ENCODE measurements at regions not wholly inside any gene's neighbourhood (a gene's known extent, or its start where the extent isn't known, plus 50 kb on each side); places are given as distances from the start of the nearest gene placed in this dataset.
"Not testable (repeated sequence)": the region's sequence is repeated elsewhere in the genome, so short reads cannot be mapped to it uniquely, and the experiment has no call there.

DNA sequence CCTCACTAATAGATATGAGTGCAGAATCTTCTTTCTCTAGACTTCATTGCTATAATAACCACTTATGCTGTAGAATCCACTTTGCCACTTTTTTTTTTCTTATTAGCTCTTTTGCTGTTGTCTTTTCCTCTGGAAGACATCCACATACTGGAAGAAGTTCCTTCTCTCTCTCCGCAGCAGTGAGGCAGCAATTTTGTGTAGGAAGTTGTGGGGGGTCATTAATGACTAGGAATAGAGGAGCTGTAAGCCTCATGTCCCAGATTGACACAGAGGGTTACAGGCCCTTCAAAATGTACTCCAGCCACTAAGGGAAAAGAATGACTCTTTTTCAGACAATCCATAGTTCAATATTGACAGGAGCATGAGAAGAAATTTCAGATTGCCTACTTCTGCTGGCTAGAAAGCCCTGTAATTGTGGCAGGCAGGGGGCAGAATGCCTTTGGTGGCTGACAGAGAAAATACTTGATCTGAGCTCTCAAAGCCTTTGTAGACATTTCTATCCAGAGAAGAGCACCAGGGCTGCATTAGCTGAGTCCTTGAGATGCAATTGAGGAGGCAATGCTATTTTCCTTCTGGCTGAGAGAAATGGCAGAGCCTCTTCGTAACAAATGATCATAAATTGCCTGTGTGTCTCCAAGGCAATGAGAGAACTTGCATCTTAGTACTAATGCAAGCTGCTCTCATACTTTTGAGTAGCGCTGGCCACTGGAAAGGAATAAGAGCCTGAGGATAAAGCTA lies 856.2 kb downstream of the STIM2 start:
- DNase-seq = peak in 4 of 56 donors; percentile 2 to 24 (median 4)

DNA sequence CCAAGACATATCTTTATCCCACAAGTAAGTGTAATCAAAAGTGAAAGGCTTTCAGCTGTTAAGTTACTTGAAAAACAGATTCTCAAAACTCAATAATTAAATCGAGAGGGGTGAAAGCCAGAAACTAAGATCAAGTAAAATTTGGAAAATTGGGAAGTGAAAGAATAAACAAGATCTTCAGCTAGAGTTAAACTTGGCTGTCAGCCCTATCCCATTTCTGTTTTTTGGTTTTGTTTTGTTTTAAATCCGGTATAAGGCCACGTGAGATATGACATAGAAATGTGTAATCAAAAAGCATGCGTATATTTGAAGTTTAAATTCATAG lies 856.8 kb downstream of the STIM2 start:
- no peak for DNase-seq

DNA sequence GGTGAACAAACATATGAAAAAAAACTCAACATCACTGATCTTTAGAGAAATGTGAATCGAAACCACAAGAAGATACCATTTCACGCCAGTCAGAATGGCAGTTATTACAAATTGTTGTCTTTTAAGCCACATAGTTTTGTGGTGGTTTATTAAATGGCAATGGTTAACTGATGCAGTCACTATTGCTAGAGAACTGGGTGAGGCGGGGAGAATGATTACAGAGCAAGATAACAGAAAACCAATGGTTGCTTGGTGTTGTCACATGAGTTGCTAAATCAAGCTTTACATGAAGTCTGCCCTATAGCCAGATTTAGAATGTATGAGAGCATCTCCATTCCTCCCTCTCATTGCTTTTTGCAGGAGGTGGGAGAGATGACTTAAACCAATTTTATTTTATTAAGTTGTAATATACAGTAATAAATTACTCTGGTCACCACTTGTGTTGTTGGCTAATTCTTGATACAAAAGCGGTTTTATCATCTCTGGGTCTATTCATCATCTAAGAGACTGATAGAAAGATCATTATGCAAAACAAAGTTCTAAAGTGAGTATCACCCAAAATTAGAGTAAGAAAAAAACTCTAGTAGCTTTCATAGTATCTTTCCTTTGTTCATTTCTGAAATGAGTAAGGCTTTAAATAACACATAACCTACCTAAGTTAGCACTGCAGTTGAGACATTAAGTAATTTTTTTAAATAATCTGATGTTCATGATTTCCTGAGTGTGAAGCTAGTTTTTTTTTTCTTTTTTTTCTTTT lies 859.5 kb downstream of the STIM2 start:
- DNase-seq = no peak

DNA sequence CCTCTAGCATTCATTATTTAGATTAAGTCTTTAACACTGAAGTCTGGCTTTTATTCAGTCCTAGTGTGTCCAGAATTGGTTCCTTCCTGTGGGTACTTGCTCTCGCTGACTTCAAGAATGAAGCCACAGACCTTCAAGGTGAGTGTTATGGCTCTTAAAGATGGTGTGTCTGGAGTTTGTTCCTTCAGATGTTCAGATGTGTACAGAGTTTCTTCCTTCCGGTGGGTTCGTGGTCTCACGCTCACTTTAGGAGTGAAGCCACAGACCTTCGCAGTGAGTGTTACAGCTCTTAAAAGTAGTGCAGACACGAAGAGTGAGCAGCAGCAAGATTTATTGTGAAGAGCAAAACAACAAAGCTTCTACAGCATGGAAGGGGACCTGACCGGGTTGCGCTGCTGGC lies 860.6 kb downstream of the STIM2 start:
- no peak for DNase-seq

DNA sequence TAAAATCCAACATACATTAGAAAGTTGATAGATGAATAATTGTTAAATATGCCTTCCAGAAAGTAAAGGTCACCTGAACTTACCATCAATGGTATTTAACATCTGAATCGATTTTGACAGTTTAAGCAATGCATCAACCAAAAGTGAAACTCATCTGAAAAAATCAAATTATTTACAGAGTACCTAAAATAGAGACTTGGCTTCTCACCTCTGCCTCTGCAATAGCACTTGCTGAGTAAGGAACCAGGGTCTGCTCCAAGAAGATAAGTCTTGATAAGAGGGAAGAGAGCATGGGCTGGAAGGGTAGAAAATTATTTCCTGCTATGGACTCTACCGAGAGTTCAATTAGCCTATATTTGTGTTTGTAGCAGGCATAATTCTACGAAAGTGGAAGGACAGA lies 868.3 kb downstream of the STIM2 start:
- no peak for DNase-seq

DNA sequence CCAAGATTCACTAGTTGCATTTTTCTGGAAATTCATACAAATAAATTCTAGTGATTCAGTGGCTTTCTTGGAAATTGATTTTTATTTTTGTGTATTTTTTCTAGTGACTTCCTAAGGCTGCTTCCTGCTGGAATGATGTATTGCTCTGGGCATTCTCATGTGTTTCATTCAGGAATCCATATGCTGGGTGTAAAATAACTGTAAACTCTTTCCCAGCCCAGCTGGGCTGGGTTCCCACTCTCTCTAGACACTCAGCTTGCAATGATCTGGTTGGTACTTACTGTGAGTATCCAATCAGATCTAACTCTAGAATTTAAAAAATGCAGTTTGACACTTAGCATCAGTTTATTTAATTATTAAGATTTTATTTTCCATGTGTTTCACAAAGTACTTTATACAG lies 882.2 kb downstream of the STIM2 start:
- DNase-seq = no peak

DNA sequence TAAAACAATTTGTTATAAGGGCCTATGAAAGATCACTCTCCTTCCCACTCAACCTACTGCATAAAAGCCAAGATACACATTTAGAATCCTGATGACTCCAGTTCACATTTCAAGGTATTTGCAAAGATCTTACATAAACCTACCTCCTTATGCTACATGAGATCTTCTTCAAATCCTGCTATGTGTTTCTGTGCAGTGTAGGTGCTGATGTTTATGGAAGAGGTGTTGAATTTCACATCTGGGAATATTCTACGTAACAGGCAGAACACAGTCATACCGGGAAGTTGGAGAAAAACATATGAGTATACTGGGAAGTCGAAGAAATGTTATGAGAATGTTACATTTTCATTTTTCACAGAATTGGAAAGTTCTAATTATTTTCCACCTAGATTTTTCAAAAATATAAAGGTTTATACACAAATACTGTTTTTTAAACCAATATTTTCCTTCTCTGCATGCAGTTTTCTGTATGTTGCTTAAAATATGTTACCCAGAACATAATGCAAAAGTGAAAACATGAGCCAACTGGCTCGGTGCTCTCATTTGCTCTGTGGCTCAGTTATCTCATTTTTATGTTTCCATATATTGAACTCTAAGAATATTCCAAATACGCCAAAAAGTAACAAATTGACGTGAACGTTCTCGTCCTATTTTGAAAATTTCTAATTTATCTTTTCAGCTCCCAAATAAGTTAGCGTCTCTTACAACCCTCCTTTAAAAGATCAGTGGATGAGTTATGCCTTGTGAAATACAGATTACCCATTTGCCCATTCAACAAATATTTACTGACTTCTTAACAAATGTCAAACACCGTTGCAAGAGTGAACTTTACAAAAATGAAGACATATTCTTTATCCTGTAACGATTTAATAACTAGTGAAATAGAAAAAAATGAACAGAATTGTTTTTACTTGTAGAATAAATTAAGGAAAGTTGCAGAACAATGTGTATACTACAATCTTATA lies 899.3 kb downstream of the STIM2 start:
- no peak for DNase-seq

DNA sequence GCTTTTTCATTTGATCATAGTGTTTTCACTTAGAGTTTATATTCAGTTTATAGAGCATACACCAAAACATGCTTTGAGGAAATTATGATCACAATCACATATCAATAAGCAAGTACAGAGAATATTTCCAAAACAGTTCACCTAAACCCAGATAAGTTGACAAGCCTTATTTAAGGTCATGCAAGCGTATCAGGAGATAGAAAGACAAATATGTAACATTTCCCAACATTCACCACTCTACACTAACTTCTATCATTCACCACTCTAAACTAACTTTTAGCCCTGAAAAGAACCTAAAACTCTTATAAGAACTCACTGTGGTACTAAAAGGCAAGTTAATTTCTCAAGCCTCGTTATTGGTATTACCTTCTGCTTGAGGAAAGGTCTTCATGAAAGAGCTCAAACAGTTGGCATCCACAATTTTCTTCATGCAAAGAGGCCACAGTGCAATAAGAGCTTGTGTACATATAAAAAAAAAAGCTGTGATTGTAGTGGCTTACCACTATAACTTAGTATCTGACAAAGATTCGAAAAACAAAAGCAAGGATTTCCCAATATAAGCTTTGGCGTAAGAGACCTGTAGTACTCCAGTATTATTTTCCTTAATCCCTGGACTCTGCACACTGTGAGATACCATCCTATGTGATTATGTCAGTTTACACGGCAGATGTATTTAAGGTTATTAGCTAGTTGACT lies 903.3 kb downstream of the STIM2 start:
- no peak for DNase-seq

DNA sequence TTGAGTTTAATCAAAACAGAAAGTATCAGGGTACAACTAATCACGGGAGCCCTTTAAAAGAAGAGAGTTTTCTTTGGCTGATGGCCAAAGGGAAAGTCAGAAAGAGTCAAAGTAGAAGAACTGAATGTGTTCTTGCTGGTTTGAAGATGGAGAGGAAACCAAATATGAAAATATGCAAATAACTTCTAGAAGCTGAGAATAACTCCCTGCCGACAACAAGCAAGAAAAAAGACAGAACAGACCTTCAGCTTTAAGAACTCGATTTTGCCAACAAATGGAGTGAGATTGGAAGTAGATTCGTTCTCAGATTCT lies 903.8 kb downstream of the STIM2 start:
- no peak for DNase-seq

DNA sequence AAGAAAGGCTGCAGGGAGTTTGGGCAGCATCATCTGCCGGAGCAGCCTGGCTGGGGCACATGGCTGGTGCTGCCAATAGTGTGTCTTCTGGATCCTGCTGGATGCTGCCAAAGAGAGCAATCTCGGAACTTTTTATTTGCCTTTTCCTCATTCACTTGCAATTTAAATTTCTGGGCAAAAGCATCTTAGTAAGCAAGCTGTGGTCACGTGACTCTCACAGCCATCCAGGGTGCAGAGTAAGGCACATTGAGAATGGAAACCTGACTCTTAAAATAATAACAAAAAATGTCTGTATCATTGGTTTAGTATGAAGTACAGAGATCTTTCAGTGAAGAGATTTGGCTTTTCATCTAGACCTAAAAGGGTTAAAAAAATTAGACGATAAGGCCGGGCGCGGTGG lies 910.3 kb downstream of the STIM2 start:
- DNase-seq = no peak

DNA sequence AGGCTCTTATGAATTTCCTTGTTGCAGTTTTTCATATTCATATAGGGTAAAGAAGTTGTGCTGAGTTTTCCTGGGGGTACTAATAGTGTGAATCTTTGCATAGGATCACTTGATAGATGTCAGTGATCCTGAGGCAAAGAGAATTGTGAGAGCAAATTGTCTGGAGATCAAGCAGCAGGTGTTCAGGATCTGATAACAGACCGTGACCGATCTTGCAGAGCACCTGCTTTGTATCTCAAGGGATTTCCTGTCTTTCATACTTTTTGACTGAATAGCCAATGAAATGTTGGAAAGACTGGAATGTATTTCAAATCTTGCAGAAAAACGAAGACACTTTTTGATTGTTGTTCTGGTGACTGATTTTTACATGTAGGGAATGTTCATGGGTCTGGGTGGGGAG lies 914.5 kb downstream of the STIM2 start:
- no peak for DNase-seq

DNA sequence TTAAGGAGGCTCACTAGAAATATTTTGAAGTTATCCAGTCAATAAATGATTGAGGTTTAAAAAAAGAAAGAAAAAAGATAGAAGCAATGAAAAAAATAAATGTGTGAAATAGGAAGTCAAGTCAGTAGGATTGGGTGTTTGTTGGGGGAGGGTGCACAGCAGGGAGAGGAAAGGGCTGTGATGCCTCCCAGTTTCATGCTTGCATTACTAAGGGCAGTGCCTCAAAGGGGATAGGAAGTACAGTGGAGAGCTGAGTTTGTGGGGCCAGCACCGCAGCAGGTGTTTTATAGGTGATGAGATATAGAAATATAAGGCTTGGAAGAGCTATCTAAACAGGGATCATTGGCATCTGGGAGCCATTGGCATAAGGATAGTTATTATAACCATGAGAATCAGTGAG lies 919.2 kb downstream of the STIM2 start:
- no peak for DNase-seq

DNA sequence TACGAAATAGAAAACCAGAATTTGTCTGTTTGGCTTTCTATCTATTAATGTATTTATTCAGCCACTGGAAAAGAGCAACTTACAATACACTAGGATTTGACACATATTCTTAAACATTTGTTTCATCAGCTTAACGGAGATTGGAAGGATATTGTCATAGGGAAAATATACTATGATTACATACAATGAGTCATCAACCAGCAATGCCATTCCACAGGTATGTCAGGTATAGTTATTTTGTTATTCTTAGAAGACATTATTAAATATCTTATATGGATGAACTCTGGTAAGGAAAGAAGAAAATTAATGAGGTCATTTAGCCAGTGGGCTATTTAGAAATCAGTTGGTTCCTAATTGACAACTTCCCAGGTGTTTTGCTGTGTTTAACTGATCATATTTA lies 926.6 kb downstream of the STIM2 start:
- DNase-seq = no peak

DNA sequence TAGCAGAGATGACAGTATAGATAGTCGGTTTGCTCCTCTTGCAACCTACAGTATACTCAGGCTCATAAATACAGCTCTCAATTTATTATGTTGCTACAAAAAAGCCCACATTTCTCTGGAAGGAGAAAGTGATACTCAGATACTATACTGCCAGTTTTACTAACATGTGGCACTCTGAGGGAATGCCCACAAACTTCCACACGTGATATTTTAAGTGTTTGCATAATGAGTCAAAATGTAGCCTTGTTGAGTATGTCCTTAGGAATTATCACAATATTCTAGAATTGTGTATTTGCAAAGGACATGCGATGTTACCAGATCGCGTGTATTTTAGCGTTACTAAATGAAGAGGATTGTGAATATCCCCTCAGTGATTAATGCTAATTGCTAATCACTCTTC lies 929.1 kb downstream of the STIM2 start:
- no peak for DNase-seq

DNA sequence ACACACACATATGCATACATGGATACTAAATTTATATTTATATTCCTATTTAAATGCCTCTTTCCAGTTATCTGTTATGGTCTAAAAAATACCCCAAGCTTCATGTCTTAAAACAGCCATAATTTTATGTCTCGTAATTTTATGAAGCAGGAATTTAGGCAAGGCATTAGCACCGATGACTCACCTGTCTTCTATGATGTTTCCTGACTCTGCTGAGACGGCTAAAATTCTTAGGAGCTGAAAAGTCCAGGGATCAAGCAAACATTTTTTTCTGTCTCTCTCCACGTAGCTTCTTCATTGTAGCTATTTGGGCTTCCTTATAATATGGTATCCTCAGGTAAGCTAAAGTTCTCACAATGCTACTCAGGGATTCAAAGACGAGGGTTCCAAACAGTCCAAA lies 930.3 kb downstream of the STIM2 start:
- DNase-seq = no peak

DNA sequence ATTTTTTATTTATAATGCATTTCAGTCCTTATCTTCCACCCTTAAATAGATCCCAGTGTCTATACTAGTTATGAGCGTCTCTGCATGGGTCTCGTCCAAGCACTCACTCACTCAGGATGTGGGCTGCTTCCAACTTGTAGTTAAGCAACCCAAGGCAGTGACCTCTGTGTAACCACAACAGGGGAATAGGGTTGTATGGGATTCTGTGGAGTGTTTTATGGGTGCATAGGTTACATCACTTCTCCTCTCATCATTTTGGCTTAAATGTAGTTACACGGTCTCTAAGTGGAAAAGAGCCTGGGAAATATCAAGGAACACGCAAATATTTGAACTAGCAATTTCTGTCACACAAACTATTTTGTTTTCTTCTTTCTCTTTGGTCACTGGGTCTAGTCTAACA lies 931.0 kb downstream of the STIM2 start:
- DNase-seq = no peak

DNA sequence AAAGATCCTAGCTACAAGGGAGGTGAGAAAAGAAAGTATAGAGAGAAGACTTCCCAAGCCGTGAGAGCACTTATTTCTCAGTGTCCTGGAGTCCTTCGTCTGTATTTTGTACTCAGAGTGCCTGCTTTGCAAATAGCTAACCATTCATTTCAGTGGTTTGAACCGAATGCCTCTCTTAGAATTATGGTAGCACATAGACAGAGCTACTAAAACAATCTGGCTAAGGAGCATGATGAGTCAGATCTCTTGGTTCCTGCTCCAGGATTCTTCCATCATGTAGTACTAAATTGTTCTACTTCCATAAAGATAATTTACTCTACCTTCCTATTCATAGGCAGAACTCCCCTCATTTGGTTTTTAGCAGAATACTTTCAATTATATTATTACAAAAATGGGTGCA lies 946.6 kb downstream of the STIM2 start:
- DNase-seq = no peak

DNA sequence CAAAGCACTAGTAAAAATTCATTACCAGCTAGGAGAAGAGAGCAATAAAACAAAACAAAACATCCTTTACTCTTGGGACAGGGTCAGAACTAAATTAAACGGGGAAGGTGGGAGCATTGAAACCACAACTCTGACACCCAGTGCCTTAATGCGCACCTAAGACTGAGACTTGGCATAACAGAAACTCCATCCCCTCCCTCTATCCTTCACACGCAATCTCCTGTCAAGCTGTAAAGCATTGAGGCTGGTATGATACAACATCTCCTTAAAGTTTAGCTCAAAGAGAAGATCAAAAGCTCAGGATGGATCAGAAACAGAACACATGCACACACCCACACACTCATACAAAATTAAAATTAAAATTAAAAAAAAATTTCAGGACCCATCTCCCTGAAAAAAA lies 951.3 kb downstream of the STIM2 start:
- no peak for DNase-seq

DNA sequence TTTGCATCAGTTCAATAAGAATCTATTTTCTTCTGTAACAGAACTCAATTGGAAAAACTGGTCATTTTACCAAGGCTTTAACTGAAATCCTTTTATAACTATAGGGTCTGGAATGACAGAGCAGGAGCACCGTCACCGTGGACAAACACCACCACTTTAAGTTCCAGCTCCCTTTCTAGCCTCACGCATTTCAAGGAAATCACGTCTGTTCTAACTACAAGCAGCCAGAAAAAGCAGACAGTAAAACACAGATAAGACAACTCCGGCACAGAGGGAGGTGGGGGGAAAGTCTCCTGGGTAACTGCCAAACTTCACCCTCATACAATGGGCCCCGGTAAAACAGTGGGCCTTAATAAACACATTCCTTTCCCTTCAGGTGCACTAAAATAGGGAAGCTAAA lies 952.6 kb downstream of the STIM2 start:
- not testable (repeated sequence) for DNase-seq

DNA sequence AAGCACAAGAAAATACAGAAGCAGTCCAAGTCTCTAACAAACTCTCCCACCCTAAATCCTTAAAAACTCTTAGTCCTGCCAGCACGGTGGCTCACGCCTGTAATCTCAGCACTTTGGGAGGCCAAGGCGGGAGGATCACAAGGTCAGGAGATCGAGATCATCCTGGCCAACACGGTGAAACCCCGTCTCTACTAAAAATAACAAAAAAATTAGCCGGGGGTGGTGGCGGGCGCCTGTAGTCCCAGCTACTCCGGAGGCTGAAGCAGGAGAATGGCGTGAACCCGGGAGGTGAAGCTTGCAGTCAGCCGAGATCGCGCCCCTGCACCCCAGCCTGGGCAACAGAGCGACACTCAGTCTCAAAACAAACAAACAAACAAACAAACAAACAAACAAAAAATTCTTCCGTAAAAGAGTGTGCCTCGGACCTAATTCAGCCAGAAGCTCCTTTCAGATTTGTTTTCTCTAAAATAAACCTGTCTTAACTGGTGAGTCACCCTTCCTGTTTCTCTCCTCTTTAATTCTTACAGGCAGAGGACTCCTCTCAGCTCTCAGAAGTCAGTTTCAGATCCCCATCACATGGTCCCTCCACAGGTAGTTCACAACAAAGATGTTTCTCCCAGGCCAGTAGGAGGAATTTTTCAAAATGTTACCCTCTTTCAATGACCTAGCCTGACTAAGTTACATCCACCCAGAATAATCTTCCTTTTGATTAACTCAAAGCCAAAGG lies 953.2 kb downstream of the STIM2 start:
- not testable (repeated sequence) for DNase-seq

DNA sequence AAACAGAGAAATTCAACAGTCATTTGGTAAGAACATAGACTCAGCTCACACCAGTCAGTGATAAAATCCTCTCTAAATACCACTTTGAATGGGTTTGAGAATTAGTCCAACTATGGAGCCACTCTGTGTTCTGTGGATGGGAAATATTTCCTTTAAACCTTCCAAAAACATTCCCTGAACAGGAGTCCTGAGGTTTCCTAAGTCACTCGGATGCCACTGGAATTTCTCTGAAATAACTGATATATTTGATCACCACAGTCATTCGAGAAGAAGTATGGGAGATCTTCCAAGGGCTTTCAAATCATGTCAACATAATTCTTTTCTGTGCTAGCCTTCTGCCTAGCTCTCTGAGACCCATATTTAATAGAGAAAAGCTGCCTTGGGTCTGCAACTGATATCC lies 958.6 kb downstream of the STIM2 start:
- no peak for DNase-seq

All from nucleus accumbens (tissue), 56 donors.